WTC11 (cell line): ENCODE measurements at regions not wholly inside any gene's neighbourhood (a gene's known extent, or its start where the extent isn't known, plus 50 kb on each side); places are given as distances from the start of the nearest gene placed in this dataset.

Source experiments
- ATAC-seq: fragments of 200-7000 bp; cut with Tn5 transposase; 2 replicates; pipeline ENCODE4 v1.10.0; 2021; ENCODE audit warnings: mild to moderate bottlenecking, moderate library complexity
- CTCF ChIA-PET: fragments of 300-600 bp; sonication (Branson Sonifier 250); formaldehyde crosslinking; loops from one replicate; lab custom pipeline; 2021; ENCODE audit warnings: antibody characterized with exemption; lab: Charles Lee
- POLR2A ChIA-PET: fragments of 350-600 bp; sonication (Branson Sonifier 250); formaldehyde crosslinking; loops from one replicate; lab custom pipeline; 2021; ENCODE audit warnings: antibody characterized with exemption; lab: Charles Lee
- DNase-seq: peaks from one replicate; pipeline ENCODE4 v3.0.0; 2021; ENCODE audit warnings: low spot score
- H3K27ac Mint-ChIP-seq: 2 replicates; pipeline ENCODE4 v1.8.0; 2021; ENCODE audit warnings: mixed read lengths
- H3K27me3 Mint-ChIP-seq: 2 replicates; pipeline ENCODE4 v1.8.0; 2021; ENCODE audit warnings: low read depth, mild to moderate bottlenecking, moderate library complexity, mixed read lengths
- H3K36me3 Mint-ChIP-seq: 2 replicates; pipeline ENCODE4 v1.8.0; 2021; ENCODE audit warnings: mixed read lengths
- H3K4me1 Mint-ChIP-seq: 2 replicates; pipeline ENCODE4 v1.8.0; 2022; ENCODE audit warnings: mixed read lengths
- H3K4me3 Mint-ChIP-seq: 2 replicates; pipeline ENCODE4 v1.8.0; 2021; ENCODE audit warnings: mild to moderate bottlenecking, moderate library complexity, mixed read lengths
- H3K9me3 Mint-ChIP-seq: 2 replicates; pipeline ENCODE4 v1.8.0; 2021; ENCODE audit warnings: mixed read lengths
- ATF6 ChIP-seq: sonication (generic); formaldehyde crosslinking; IDR thresholded peaks from 2 replicates; pipeline ENCODE4 v1.8.1; 2023; ENCODE audit warnings: mild to moderate bottlenecking, missing genetic modification reagents
- ELF4 ChIP-seq: sonication (generic); formaldehyde crosslinking; IDR thresholded peaks from 2 replicates; pipeline ENCODE4 v1.8.1; 2022; ENCODE audit warnings: low read depth, mild to moderate bottlenecking, moderate library complexity, missing genetic modification reagents
- EMX1 ChIP-seq: fragments of 250-450 bp; sonication (Bioruptor Pico); IDR thresholded peaks from 2 replicates; pipeline ENCODE4 v1.8.0; 2021; ENCODE audit warnings: mild to moderate bottlenecking
- FOXJ3 ChIP-seq: sonication (generic); formaldehyde crosslinking; IDR thresholded peaks from 2 replicates; pipeline ENCODE4 v1.9.0; 2021; ENCODE audit warnings: missing genetic modification reagents, mild to moderate bottlenecking, borderline replicate concordance
- FOXP1 ChIP-seq: sonication (generic); formaldehyde crosslinking; IDR thresholded peaks from 2 replicates; pipeline ENCODE4 v1.8.0; 2022; ENCODE audit warnings: missing genetic modification reagents, mild to moderate bottlenecking, moderate library complexity, borderline replicate concordance
- GABPB1 ChIP-seq: sonication (generic); formaldehyde crosslinking; IDR thresholded peaks from 2 replicates; pipeline ENCODE4 v1.8.1; 2023; ENCODE audit warnings: mild to moderate bottlenecking, missing genetic modification reagents
- GRHL2 ChIP-seq: fragments of 250-450 bp; sonication (Bioruptor Pico); IDR thresholded peaks from 2 replicates; pipeline ENCODE4 v1.8.0; 2022; ENCODE audit warnings: mild to moderate bottlenecking, moderate library complexity; ENCODE audit not compliant: insufficient replicate concordance, severe bottlenecking
- HMGA2 ChIP-seq: fragments of 250-450 bp; sonication (Bioruptor Pico); IDR thresholded peaks from 2 replicates; pipeline ENCODE4 v1.4.0; 2021; ENCODE audit warnings: mild to moderate bottlenecking, moderate library complexity
- JUN ChIP-seq: sonication (generic); formaldehyde crosslinking; IDR thresholded peaks from 2 replicates; pipeline ENCODE4 v1.8.0; 2023; ENCODE audit warnings: mild to moderate bottlenecking, missing genetic modification reagents
- MXD4 ChIP-seq: fragments of 250-450 bp; sonication (Bioruptor Pico); IDR thresholded peaks from 2 replicates; pipeline ENCODE4 v1.8.0; 2021; ENCODE audit warnings: mild to moderate bottlenecking, moderate library complexity, borderline replicate concordance
- MYBL2 ChIP-seq: sonication (generic); formaldehyde crosslinking; IDR thresholded peaks from 2 replicates; pipeline ENCODE4 v1.8.1; 2023; ENCODE audit warnings: mild to moderate bottlenecking, moderate library complexity, missing genetic modification reagents
- NFE2L1 ChIP-seq: sonication (generic); formaldehyde crosslinking; IDR thresholded peaks from 2 replicates; pipeline ENCODE4 v1.8.1; 2023; ENCODE audit warnings: missing genetic modification reagents
- NR2C2 ChIP-seq: sonication (generic); formaldehyde crosslinking; IDR thresholded peaks from 2 replicates; pipeline ENCODE4 v1.8.0; 2022; ENCODE audit warnings: mild to moderate bottlenecking, missing genetic modification reagents
- OVOL2 ChIP-seq: fragments of 250-450 bp; sonication (Bioruptor Pico); IDR thresholded peaks from 2 replicates; pipeline ENCODE4 v1.9.0; 2021; ENCODE audit warnings: mild to moderate bottlenecking, borderline replicate concordance
- RELA ChIP-seq: sonication (generic); formaldehyde crosslinking; IDR thresholded peaks from 2 replicates; pipeline ENCODE4 v1.8.1; 2022; ENCODE audit warnings: missing genetic modification reagents, mild to moderate bottlenecking, borderline replicate concordance
- SP1 ChIP-seq: sonication (generic); formaldehyde crosslinking; conservative IDR thresholded peaks from 2 replicates; pipeline ENCODE4 v1.8.1; 2022; ENCODE audit warnings: missing genetic modification reagents
- TP53 ChIP-seq: sonication (generic); formaldehyde crosslinking; IDR thresholded peaks from 2 replicates; pipeline ENCODE4 v1.8.1; 2023; ENCODE audit warnings: mild to moderate bottlenecking, missing genetic modification reagents
- ZBTB21 ChIP-seq: sonication (generic); formaldehyde crosslinking; IDR thresholded peaks from 2 replicates; pipeline ENCODE4 v1.8.1; 2023; ENCODE audit warnings: mild to moderate bottlenecking, missing genetic modification reagents, borderline replicate concordance
- ZMAT4 ChIP-seq: fragments of 250-450 bp; sonication (Bioruptor Pico); IDR thresholded peaks from 2 replicates; pipeline ENCODE4 v1.9.0; 2021; ENCODE audit warnings: mild to moderate bottlenecking
- ZNF121 ChIP-seq: sonication (generic); formaldehyde crosslinking; IDR thresholded peaks from 2 replicates; pipeline ENCODE4 v1.8.0; 2023; ENCODE audit warnings: missing genetic modification reagents
- ZNF138 ChIP-seq: sonication (generic); formaldehyde crosslinking; conservative IDR thresholded peaks from 2 replicates; pipeline ENCODE4 v1.8.1; 2022; ENCODE audit warnings: mild to moderate bottlenecking, moderate library complexity, missing genetic modification reagents
- ZNF263 ChIP-seq: sonication (generic); formaldehyde crosslinking; IDR thresholded peaks from 2 replicates; pipeline ENCODE4 v1.8.1; 2022; ENCODE audit warnings: low read depth, mild to moderate bottlenecking, moderate library complexity, missing genetic modification reagents
- ZNF281 ChIP-seq: sonication (generic); formaldehyde crosslinking; IDR thresholded peaks from 2 replicates; pipeline ENCODE4 v1.8.0; 2023; ENCODE audit warnings: mild to moderate bottlenecking, missing genetic modification reagents
- ZNF396 ChIP-seq: fragments of 250-450 bp; sonication (Bioruptor Pico); IDR thresholded peaks from 2 replicates; pipeline ENCODE4 v1.8.0; 2021; ENCODE audit warnings: mild to moderate bottlenecking, moderate library complexity, borderline replicate concordance
- TF ChIP-seq, protein P1 (sequence below): sonication (generic); formaldehyde crosslinking; IDR thresholded peaks from 2 replicates; pipeline ENCODE4 v1.8.1; 2023; ENCODE audit warnings: mild to moderate bottlenecking, moderate library complexity, missing genetic modification reagents
- TF ChIP-seq, protein P2 (sequence below): sonication (generic); formaldehyde crosslinking; IDR thresholded peaks from 2 replicates; pipeline ENCODE4 v1.8.1; 2023; ENCODE audit warnings: mild to moderate bottlenecking, missing genetic modification reagents
- TF ChIP-seq, protein P3 (sequence below): sonication (generic); formaldehyde crosslinking; IDR thresholded peaks from 2 replicates; pipeline ENCODE4 v1.8.1; 2022; ENCODE audit warnings: mild to moderate bottlenecking, moderate library complexity, missing genetic modification reagents

- Mint-ChIP-seq H3K27me3 (no peaks in the 10 kb centered on the region), H3K4me3 (no peak overlapping the region), H3K27ac (no peak overlapping the region), H3K9me3 (no peaks in the 10 kb centered on the region)
- CTCF ChIA-PET = no interaction called here
- no peak for TF ChIP-seq ZNF396 (CRISPR knock-in tag)
- TF ChIP-seq, protein P1, sequence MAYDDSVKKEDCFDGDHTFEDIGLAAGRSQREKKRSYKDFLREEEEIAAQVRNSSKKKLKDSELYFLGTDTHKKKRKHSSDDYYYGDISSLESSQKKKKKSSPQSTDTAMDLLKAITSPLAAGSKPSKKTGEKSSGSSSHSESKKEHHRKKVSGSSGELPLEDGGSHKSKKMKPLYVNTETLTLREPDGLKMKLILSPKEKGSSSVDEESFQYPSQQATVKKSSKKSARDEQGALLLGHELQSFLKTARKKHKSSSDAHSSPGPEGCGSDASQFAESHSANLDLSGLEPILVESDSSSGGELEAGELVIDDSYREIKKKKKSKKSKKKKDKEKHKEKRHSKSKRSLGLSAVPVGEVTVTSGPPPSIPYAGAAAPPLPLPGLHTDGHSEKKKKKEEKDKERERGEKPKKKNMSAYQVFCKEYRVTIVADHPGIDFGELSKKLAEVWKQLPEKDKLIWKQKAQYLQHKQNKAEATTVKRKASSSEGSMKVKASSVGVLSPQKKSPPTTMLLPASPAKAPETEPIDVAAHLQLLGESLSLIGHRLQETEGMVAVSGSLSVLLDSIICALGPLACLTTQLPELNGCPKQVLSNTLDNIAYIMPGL (CRISPR knock-in tag) = no peak
- no peak for TF ChIP-seq ZNF281
- TF ChIP-seq, protein P2, sequence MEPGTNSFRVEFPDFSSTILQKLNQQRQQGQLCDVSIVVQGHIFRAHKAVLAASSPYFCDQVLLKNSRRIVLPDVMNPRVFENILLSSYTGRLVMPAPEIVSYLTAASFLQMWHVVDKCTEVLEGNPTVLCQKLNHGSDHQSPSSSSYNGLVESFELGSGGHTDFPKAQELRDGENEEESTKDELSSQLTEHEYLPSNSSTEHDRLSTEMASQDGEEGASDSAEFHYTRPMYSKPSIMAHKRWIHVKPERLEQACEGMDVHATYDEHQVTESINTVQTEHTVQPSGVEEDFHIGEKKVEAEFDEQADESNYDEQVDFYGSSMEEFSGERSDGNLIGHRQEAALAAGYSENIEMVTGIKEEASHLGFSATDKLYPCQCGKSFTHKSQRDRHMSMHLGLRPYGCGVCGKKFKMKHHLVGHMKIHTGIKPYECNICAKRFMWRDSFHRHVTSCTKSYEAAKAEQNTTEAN (CRISPR knock-in tag) = no peak
- TF ChIP-seq ZNF263 (CRISPR knock-in tag) = no peak
- TF ChIP-seq NFE2L1 = no peak
- no peak for TF ChIP-seq SP1 (CRISPR knock-in tag)
- TF ChIP-seq NR2C2 = no peak
- TF ChIP-seq FOXJ3 (CRISPR knock-in tag) = no peak
- no peak for TF ChIP-seq HMGA2 (CRISPR knock-in tag)
- TF ChIP-seq RELA = no peak
- TF ChIP-seq TP53 = no peak
- no peak for TF ChIP-seq ZNF138 (CRISPR knock-in tag)
- TF ChIP-seq GRHL2 (CRISPR knock-in tag) = no peak
- no peak for TF ChIP-seq MXD4 (CRISPR knock-in tag)
- no peak for TF ChIP-seq FOXP1 (CRISPR knock-in tag)
- TF ChIP-seq GABPB1 (CRISPR knock-in tag) = no peak
- no peak for TF ChIP-seq EMX1 (CRISPR knock-in tag)
- TF ChIP-seq, all 79 proteins: peak for 0
- Mint-ChIP-seq H3K36me3 (no peaks in the 10 kb centered on the region), H3K4me1 (peaks cover 12% of the 10 kb centered on the region)
- DNase-seq = no peak
- POLR2A ChIA-PET = no interaction called here
- ATAC-seq = peak; percentile 59
Measured at GRCh38 chr9:30722065-30722464, 1662.4 kb upstream of the ACO1 start.

DNA sequence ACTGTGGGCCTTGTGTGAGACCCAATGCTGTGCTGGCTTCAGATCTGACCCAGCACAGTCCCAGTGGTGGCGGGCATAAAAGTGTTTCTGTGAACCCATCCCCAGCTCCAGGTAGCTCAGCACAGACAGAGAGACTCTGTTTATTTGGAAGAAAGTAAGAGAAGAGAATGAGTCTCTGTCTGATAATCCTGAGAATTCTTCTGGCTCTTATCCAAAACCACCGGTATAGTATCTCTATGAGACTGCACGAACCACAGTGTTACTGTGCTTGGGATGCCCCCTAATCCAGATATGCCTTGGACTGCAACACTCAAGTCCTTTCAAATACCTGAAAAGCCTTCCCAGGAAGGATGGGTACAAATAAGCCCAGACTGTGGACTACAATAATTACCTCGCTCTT, 1660.8 kb upstream of the ACO1 start:
- Mint-ChIP-seq H3K27ac (no peak overlapping the region), H3K9me3 (no peaks in the 10 kb centered on the region), H3K27me3 (no peaks in the 10 kb centered on the region), H3K36me3 (no peaks in the 10 kb centered on the region), H3K4me1 (peaks cover 12% of the 10 kb centered on the region), H3K4me3 (no peak overlapping the region)
- no peak for TF ChIP-seq MYBL2 (CRISPR knock-in tag)
- TF ChIP-seq, protein P3, sequence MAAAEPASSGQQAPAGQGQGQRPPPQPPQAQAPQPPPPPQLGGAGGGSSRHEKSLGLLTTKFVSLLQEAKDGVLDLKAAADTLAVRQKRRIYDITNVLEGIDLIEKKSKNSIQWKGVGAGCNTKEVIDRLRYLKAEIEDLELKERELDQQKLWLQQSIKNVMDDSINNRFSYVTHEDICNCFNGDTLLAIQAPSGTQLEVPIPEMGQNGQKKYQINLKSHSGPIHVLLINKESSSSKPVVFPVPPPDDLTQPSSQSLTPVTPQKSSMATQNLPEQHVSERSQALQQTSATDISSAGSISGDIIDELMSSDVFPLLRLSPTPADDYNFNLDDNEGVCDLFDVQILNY (CRISPR knock-in tag) = no peak
- TF ChIP-seq ELF4 (CRISPR knock-in tag) = no peak
- no peak for TF ChIP-seq ZBTB21
- no peak for TF ChIP-seq ZNF121 (CRISPR knock-in tag)
- TF ChIP-seq ZMAT4 (CRISPR knock-in tag) = no peak
- TF ChIP-seq JUN (CRISPR knock-in tag) = no peak
- TF ChIP-seq ATF6 (CRISPR knock-in tag) = no peak
- TF ChIP-seq OVOL2 (CRISPR knock-in tag) = no peak
- ATAC-seq (no peak), DNase-seq (no peak)
- POLR2A ChIA-PET = no interaction called here
- CTCF ChIA-PET = no interaction called here
